Ishikawa (cell line): ENCODE measurements at regions not wholly inside any gene's neighbourhood (a gene's known extent, or its start where the extent isn't known, plus 50 kb on each side); places are given as distances from the start of the nearest gene placed in this dataset.

ENCODE experiments used
- CEBPB ChIP-seq: IDR thresholded peaks from 2 replicates; pipeline ENCODE4 v1.6.1; 2012
- CREB1 ChIP-seq: IDR thresholded peaks from 2 replicates; pipeline ENCODE4 v1.6.1; 2012; ENCODE audit warnings: low read depth
- EGR1 ChIP-seq: IDR thresholded peaks from 2 replicates; pipeline ENCODE4 v1.6.1; 2012
- EP300 ChIP-seq: IDR thresholded peaks from 2 replicates; pipeline ENCODE4 v1.6.1; 2012; ENCODE audit warnings: borderline replicate concordance
- FOXM1 ChIP-seq: IDR thresholded peaks from 2 replicates; pipeline ENCODE4 v1.6.1; 2012; ENCODE audit warnings: low read depth, borderline replicate concordance
- NFIC ChIP-seq: IDR thresholded peaks from 2 replicates; pipeline ENCODE4 v1.6.1; 2012
- RAD21 ChIP-seq: IDR thresholded peaks from 2 replicates; pipeline ENCODE4 v1.6.1; 2012; ENCODE audit warnings: low read depth
- TAF1 ChIP-seq: IDR thresholded peaks from 2 replicates; pipeline ENCODE4 v1.6.1; 2012; ENCODE audit warnings: low read depth, mild to moderate bottlenecking
- TCF12 ChIP-seq: IDR thresholded peaks from 2 replicates; pipeline ENCODE4 v1.6.1; 2012; ENCODE audit warnings: low read depth
- TEAD4 ChIP-seq: IDR thresholded peaks from 2 replicates; pipeline ENCODE4 v1.6.1; 2012
- YY1 ChIP-seq: IDR thresholded peaks from 2 replicates; pipeline ENCODE4 v1.6.1; 2012; ENCODE audit warnings: low read depth
- ZBTB7A ChIP-seq: IDR thresholded peaks from 2 replicates; pipeline ENCODE4 v1.6.1; 2012; ENCODE audit warnings: low read depth
- TF ChIP-seq, protein P1 (sequence below): IDR thresholded peaks from 2 replicates; pipeline ENCODE4 v1.6.1; 2012; ENCODE audit warnings: low read depth, mild to moderate bottlenecking
- TF ChIP-seq, protein P2 (sequence below): IDR thresholded peaks from 2 replicates; pipeline ENCODE4 v1.6.1; 2012
- TF ChIP-seq, protein P3 (sequence below): IDR thresholded peaks from 2 replicates; pipeline ENCODE4 v1.6.1; 2012

DNA sequence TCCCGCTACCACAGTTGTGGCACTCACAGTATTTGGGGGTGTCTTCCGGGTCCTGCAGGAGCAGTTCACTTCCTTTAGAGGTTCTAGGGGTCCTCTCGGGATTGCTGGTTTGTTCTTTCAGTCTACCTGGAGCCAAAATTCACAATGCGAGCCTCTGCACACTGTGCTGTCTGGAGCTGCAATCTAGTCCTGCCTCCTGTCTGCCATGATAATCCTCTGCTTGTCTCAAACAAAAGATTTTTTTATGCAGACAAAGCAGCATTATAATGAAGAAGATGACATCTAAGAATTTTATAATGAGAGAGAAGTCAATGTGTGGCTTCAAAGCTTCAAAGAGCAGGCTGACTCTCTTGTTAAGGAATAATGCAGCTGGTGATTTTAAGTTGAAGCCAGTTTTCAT lies 975.1 kb upstream of the GYPC start:
- TF ChIP-seq, protein P1, sequence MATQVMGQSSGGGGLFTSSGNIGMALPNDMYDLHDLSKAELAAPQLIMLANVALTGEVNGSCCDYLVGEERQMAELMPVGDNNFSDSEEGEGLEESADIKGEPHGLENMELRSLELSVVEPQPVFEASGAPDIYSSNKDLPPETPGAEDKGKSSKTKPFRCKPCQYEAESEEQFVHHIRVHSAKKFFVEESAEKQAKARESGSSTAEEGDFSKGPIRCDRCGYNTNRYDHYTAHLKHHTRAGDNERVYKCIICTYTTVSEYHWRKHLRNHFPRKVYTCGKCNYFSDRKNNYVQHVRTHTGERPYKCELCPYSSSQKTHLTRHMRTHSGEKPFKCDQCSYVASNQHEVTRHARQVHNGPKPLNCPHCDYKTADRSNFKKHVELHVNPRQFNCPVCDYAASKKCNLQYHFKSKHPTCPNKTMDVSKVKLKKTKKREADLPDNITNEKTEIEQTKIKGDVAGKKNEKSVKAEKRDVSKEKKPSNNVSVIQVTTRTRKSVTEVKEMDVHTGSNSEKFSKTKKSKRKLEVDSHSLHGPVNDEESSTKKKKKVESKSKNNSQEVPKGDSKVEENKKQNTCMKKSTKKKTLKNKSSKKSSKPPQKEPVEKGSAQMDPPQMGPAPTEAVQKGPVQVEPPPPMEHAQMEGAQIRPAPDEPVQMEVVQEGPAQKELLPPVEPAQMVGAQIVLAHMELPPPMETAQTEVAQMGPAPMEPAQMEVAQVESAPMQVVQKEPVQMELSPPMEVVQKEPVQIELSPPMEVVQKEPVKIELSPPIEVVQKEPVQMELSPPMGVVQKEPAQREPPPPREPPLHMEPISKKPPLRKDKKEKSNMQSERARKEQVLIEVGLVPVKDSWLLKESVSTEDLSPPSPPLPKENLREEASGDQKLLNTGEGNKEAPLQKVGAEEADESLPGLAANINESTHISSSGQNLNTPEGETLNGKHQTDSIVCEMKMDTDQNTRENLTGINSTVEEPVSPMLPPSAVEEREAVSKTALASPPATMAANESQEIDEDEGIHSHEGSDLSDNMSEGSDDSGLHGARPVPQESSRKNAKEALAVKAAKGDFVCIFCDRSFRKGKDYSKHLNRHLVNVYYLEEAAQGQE, result no peak
- TF ChIP-seq YY1 (no peak), CEBPB (no peak), EP300 (no peak), TAF1 (no peak), ZBTB7A (no peak), EGR1 (no peak), TCF12 (no peak), RAD21 (no peak), TEAD4 (no peak), CREB1 (no peak), NFIC (no peak), FOXM1 (no peak)
- TF ChIP-seq, protein P2, sequence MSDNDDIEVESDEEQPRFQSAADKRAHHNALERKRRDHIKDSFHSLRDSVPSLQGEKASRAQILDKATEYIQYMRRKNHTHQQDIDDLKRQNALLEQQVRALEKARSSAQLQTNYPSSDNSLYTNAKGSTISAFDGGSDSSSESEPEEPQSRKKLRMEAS, result no peak
- TF ChIP-seq, protein P3, sequence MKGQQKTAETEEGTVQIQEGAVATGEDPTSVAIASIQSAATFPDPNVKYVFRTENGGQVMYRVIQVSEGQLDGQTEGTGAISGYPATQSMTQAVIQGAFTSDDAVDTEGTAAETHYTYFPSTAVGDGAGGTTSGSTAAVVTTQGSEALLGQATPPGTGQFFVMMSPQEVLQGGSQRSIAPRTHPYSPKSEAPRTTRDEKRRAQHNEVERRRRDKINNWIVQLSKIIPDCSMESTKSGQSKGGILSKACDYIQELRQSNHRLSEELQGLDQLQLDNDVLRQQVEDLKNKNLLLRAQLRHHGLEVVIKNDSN, result no peak

DNA sequence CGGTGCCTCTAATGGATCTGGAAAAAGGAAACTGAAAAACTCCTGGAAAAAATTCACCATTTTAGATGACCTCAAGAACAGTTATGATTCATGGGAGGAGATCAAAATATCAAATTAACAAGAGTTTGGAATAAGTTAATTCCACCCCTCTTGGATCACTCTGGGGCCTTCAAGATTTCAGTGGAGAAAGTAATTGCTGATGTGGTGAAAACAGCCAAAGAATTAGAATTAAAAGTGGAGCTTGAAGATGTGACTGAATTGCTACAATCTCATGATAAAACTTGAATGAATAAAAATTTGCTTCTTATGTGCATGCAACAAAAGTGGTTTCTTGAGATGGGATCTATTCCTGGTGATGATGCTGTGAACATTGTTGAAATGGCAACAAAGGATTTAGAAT lies 974.4 kb upstream of the GYPC start:
- TF ChIP-seq, protein P1, result no peak
- no peak for TF ChIP-seq TCF12
- no peak for TF ChIP-seq YY1
- TF ChIP-seq NFIC, result no peak
- no peak for TF ChIP-seq CREB1
- no peak for TF ChIP-seq EP300
- TF ChIP-seq, protein P2, result no peak

DNA sequence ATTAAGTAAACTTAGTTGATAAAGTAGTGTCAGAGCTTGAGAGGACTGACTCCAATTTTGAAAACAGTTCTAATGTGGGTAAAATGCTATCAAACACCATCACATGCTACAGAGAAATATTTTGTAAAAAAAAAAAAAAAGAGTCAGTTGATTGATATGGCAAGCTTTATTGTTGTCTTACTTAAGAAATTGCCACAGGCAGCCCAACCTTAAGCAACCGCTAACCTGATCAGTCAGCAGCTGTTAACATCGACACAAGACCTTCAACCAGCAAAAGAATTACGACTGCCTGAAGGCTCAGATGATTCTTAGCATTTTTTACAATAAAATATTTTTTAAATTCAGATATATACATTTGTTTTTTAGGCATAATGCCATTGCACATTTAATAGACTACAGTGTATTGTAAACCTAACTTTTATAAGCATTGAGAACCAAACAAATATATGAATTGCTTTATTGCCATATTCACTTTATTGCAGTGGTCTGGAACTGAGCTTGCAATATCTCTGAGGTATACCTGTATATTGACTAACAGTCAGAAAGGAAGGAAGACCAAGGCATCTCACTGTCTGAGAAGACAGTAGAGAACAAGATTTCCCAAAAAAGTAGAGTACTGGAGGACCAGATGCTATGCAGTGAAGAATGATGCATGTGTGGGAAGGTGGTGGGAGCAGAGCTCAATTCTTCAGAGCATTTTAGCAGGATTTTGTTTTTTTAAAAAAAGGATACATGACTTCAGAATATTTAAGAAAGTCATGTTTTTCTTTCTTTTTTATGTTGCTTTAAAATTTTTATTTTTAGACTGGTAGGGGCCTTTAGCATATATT lies 973.8 kb upstream of the GYPC start:
- no peak for TF ChIP-seq YY1
- TF ChIP-seq RAD21, result no peak
- no peak for TF ChIP-seq TEAD4
- TF ChIP-seq EGR1, result no peak
- TF ChIP-seq, protein P2, result no peak
- TF ChIP-seq CEBPB, result no peak
- TF ChIP-seq NFIC, result no peak
- no peak for TF ChIP-seq TAF1
- TF ChIP-seq, protein P1, result no peak
- TF ChIP-seq ZBTB7A, result no peak
- TF ChIP-seq, protein P3, result no peak
- no peak for TF ChIP-seq CREB1
- no peak for TF ChIP-seq EP300
- TF ChIP-seq TCF12, result no peak
- TF ChIP-seq FOXM1, result no peak

DNA sequence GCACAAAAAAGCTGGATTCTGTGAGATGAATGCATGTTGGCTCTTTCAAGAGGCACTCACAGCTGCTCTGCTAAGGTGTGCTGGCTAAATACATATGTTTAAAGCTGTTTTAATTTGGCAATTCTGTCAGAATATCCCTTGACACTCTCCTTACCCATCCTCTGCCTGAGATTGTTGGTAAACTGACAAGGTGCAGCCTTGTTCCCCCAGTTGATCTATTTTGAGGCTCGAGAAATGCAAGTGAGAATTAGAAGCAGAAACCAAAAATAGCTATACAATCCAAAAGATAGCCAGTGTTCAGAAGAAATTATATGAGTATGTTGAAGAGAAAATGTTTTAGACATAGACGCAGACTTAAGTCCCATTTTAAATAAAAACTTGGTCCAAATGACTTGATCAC lies 971.7 kb upstream of the GYPC start:
- TF ChIP-seq, protein P3, result no peak
- TF ChIP-seq, protein P1, result no peak
- TF ChIP-seq TEAD4, result no peak
- no peak for TF ChIP-seq CREB1
- no peak for TF ChIP-seq TCF12
- TF ChIP-seq ZBTB7A, result no peak
- no peak for TF ChIP-seq EP300
- TF ChIP-seq, protein P2, result no peak
- no peak for TF ChIP-seq EGR1
- no peak for TF ChIP-seq FOXM1
- TF ChIP-seq NFIC, result no peak
- no peak for TF ChIP-seq YY1
